HG03045 (cell line): ENCODE measurements at regions not wholly inside any gene's neighbourhood (a gene's known extent, or its start where the extent isn't known, plus 50 kb on each side); places are given as distances from the start of the nearest gene placed in this dataset.
"Not testable (repeated sequence)": the region's sequence is repeated elsewhere in the genome, so short reads cannot be mapped to it uniquely, and the experiment has no call there.

ENCODE experiments used
- ATAC-seq: cut with Tn5 transposase; IDR thresholded peaks from one replicate; pipeline ENCODE4 v1.9.1; 2021; ENCODE audit warnings: mild to moderate bottlenecking, moderate library complexity; ENCODE audit not compliant: unreplicated experiment

- no peak for ATAC-seq
Measured at GRCh38 chr7:125491137-125491536, 561.5 kb upstream of the POT1 start.

GRCh38 chr7:125490167-125490566 is 560.5 kb upstream of the POT1 start:
- no peak for ATAC-seq

- ATAC-seq: no peak
Measured at GRCh38 chr7:125485223-125485622, 555.6 kb upstream of the POT1 start.

- ATAC-seq: no peak
Measured at GRCh38 chr7:125484755-125485154, 555.1 kb upstream of the POT1 start.

- ATAC-seq: no peak
Measured at GRCh38 chr7:125481323-125481722, 551.7 kb upstream of the POT1 start.

GRCh38 chr7:125480762-125481161 is 551.1 kb upstream of the POT1 start:
- ATAC-seq: no peak

- no peak for ATAC-seq
Measured at GRCh38 chr7:125468855-125469174, 539.2 kb upstream of the POT1 start.

- no peak for ATAC-seq
Measured at GRCh38 chr7:125467996-125468854, 538.6 kb upstream of the POT1 start.

- no peak for ATAC-seq
Measured at GRCh38 chr7:125465527-125465926, 535.9 kb upstream of the POT1 start.

GRCh38 chr7:125462615-125463014 is 533.0 kb upstream of the POT1 start:
- no peak for ATAC-seq

- no peak for ATAC-seq
Measured at GRCh38 chr7:125459038-125459437, 529.4 kb upstream of the POT1 start.

GRCh38 chr7:125450749-125451148 is 521.1 kb upstream of the POT1 start:
- no peak for ATAC-seq

GRCh38 chr7:125445836-125446235 is 516.2 kb upstream of the POT1 start:
- no peak for ATAC-seq

GRCh38 chr7:125444864-125445263 is 515.2 kb upstream of the POT1 start:
- no peak for ATAC-seq

GRCh38 chr7:125436220-125436619 is 506.6 kb upstream of the POT1 start:
- ATAC-seq: no peak

GRCh38 chr7:125431349-125431748 is 501.7 kb upstream of the POT1 start:
- ATAC-seq: no peak

GRCh38 chr7:125430013-125430412 is 500.4 kb upstream of the POT1 start:
- no peak for ATAC-seq

- ATAC-seq: no peak
Measured at GRCh38 chr7:125427676-125428075, 498.1 kb upstream of the POT1 start.

- ATAC-seq: no peak
Measured at GRCh38 chr7:125425506-125425905, 495.9 kb upstream of the POT1 start.

- no peak for ATAC-seq
Measured at GRCh38 chr7:125424721-125425120, 495.1 kb upstream of the POT1 start.

- ATAC-seq: no peak
Measured at GRCh38 chr7:125423458-125424155, 494.0 kb upstream of the POT1 start.

- ATAC-seq: not testable (repeated sequence)
Measured at GRCh38 chr7:125421407-125421806, 491.8 kb upstream of the POT1 start.
